ENCODE measurements at regions not wholly inside any gene's neighbourhood (a gene's known extent, or its start where the extent isn't known, plus 50 kb on each side); places are given as distances from the start of the nearest gene placed in this dataset.

GRCh38 chr6:220721-221475 lies 71.4 kb upstream of the DUSP22 start:
- no peak for FAIRE-seq
- DNase-seq (ENCODE audit: insufficient read length, low spot score) = no peak
- TF ChIP-seq, protein P1, sequence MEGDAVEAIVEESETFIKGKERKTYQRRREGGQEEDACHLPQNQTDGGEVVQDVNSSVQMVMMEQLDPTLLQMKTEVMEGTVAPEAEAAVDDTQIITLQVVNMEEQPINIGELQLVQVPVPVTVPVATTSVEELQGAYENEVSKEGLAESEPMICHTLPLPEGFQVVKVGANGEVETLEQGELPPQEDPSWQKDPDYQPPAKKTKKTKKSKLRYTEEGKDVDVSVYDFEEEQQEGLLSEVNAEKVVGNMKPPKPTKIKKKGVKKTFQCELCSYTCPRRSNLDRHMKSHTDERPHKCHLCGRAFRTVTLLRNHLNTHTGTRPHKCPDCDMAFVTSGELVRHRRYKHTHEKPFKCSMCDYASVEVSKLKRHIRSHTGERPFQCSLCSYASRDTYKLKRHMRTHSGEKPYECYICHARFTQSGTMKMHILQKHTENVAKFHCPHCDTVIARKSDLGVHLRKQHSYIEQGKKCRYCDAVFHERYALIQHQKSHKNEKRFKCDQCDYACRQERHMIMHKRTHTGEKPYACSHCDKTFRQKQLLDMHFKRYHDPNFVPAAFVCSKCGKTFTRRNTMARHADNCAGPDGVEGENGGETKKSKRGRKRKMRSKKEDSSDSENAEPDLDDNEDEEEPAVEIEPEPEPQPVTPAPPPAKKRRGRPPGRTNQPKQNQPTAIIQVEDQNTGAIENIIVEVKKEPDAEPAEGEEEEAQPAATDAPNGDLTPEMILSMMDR (IDR thresholded peaks at IDR 0.05; ENCODE audit: insufficient read depth, missing control alignments) = no peak

DNA sequence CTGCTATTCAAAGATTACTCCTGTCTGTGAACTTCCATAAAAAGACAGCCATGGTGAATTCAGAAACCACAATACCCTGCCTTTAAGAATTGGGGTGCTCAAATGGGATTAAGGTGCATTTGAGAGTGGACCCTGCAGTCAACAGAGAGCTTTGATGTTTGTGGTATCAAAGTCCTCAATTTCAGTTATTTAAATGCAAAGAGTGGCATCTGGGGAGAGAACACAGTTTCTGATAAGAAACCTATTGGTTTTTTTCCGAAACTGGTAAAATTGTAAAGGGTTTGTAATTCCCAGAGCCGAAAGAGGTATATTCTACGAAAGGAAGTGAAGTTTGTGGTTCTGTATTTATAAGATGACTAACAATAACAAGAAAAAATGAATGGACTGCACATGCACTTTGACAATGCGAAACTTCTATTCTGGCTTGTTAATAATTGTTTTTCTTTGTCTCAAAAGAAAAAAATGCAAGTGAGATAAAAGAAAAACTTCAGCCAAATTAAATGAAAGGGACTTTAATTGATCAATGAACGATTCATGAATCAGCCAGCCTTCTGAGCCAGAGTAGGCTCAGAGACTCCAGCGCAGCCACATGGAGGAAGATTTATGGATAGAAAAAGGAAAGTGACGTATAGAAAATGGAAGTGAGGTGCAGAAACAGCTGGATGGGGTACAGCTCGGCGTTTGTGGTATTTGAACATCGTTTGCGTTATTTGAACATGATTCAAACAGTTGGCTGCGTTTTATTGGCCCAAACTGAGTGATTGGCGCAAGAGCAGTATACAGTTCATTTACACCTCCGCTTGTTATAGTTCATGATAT lies 70.5 kb upstream of the DUSP22 start:
- DNase-seq (ENCODE audit: insufficient read length, low spot score) (no peak), FAIRE-seq (no peak)

DNA sequence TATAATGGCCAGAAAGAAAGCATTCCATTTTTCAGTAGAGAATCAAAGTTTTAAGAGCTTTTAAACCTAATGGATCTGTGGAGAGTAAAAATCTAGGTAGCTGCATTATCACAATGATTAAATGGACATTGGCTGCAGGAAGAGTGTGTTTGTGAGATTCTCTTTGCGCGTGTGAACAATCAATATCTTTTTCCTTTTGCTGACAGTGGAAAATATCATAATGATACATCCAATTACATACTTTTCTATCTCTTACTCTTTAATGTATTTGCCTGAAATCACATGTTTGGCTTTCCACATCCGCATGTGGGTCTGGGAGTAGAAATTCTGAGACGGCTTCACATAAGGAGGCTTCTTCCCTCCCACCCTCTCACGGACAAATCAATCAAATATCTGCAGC lies 69.8 kb upstream of the DUSP22 start:
- TF ChIP-seq, protein P1 (IDR thresholded peaks at IDR 0.05; ENCODE audit: insufficient read depth, missing control alignments) = no peak
- FAIRE-seq (no peak), DNase-seq (ENCODE audit: insufficient read length, low spot score) (no peak)

More for the DNA sequence above, 70.5 kb upstream of the DUSP22 start:
- TF ChIP-seq, protein P1 (IDR thresholded peaks at IDR 0.05; ENCODE audit: insufficient read depth, missing control alignments) = no peak

GRCh38 chr6:223136-223535 lies 69.2 kb upstream of the DUSP22 start:
- TF ChIP-seq, protein P1 (IDR thresholded peaks at IDR 0.05; ENCODE audit: insufficient read depth, missing control alignments) = no peak
- FAIRE-seq (no peak), DNase-seq (ENCODE audit: insufficient read length, low spot score) (no peak)

GRCh38 chr6:223763-224162 lies 68.5 kb upstream of the DUSP22 start:
- FAIRE-seq = no peak
- TF ChIP-seq, protein P1 (IDR thresholded peaks at IDR 0.05; ENCODE audit: insufficient read depth, missing control alignments) = no peak
- DNase-seq (ENCODE audit: insufficient read length, low spot score) = no peak

DNA sequence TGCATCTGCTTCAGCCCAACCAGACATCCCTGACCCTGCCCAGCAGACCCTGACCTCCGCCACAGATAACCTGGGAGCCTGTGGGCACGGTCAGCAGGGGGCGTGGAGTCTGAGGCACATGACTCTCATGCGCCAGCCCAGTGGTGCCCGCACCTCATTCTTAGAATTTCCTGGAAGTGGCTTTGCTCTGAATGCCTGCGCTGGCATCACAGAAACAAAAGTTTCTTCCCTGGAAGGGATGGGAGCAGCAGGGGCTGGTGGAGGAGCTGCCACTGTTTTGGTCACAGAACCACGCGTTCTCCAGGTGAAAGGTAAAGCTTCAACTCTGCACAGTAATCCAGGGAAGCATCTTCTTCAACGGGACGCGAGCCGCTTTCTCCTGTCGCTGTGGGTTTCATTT lies 67.9 kb upstream of the DUSP22 start:
- TF ChIP-seq, protein P1 (IDR thresholded peaks at IDR 0.05; ENCODE audit: insufficient read depth, missing control alignments) = no peak
- FAIRE-seq (no peak), DNase-seq (ENCODE audit: insufficient read length, low spot score) (no peak)

All from D721Med (cell line).